ENCODE measurements at regions not wholly inside any gene's neighbourhood (a gene's known extent, or its start where the extent isn't known, plus 50 kb on each side); places are given as distances from the start of the nearest gene placed in this dataset.

DNA sequence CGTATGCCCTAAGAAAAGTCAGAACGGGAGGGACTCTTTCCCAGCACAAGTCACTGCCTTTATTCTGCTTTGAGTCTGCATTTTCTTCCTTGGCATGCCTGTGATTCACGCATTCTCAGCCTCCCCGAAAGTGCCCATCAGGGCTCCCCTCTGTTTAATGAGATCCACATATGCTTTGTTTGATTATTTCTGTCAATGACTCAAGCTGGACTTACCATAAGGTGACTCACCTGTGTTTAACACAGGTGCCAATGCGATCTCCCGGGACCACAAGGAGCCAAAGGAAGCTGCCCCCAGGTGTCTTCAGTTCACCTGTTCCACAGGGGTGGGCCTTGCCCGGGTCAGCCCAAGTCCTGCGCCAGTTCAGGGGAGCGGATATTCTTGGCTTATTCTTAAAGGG, 386.0 kb upstream of the SHH start:
- no peak for TF ChIP-seq POLR2AphosphoS5 (IDR thresholded peaks at IDR 0.05; ENCODE audit: low read depth, low read length)
- no peak for TF ChIP-seq TAF1 (IDR thresholded peaks at IDR 0.05; ENCODE audit: low read depth, low read length)
